ENCODE measurements at regions not wholly inside any gene's neighbourhood (a gene's known extent, or its start where the extent isn't known, plus 50 kb on each side); places are given as distances from the start of the nearest gene placed in this dataset.

GRCh38 chr1:186620566-186621350, 59.5 kb downstream of the PTGS2 start:
- Histone ChIP-seq H3K27me3 (ENCODE audit: control insufficient read depth in 1 of 2, insufficient read depth in 2 of 2, low read length in 2 of 2) (no peaks in the 10 kb centered on the region), H3K4me1 (ENCODE audit: control insufficient read depth in 1 of 2, insufficient read depth in 2 of 2, low read length in 2 of 2) (peaks cover 0 to 5% of the 10 kb centered on the region in 2 donors), H3K4me3 (ENCODE audit: low read depth in 1 of 2, low read length in 2 of 2) (no peak overlapping the region), H3K36me3 (ENCODE audit: control insufficient read depth in 1 of 2, insufficient read depth in 2 of 2, low read length in 2 of 2) (no peaks in the 10 kb centered on the region), H3K9me3 (ENCODE audit: control insufficient read depth in 1 of 2, low read length in 2 of 2) (no peaks in the 10 kb centered on the region), H3K27ac (ENCODE audit: low read depth, low read length) (no peak overlapping the region), H3K9ac (ENCODE audit: low read depth in 1 of 2, low read length in 2 of 2) (no peak overlapping the region)

GRCh38 chr1:186618401-186619170, 61.6 kb downstream of the PTGS2 start:
- H3K36me3 ChIP-seq (ENCODE audit: control insufficient read depth in 1 of 2, insufficient read depth in 2 of 2, low read length in 2 of 2): no peaks in the 10 kb centered on the region
- no peak overlapping the region for H3K27ac ChIP-seq (ENCODE audit: low read depth, low read length)
- peak overlapping the region; percentile 61 to 70 for H3K4me3 ChIP-seq (ENCODE audit: low read depth in 1 of 2, low read length in 2 of 2)
- no peaks in the 10 kb centered on the region for H3K27me3 ChIP-seq (ENCODE audit: control insufficient read depth in 1 of 2, insufficient read depth in 2 of 2, low read length in 2 of 2)
- H3K9me3 ChIP-seq (ENCODE audit: control insufficient read depth in 1 of 2, low read length in 2 of 2): no peaks in the 10 kb centered on the region
- H3K4me1 ChIP-seq (ENCODE audit: control insufficient read depth in 1 of 2, insufficient read depth in 2 of 2, low read length in 2 of 2): peaks cover 0 to 5% of the 10 kb centered on the region in 2 donors
- peak overlapping the region; percentile 18 to 29 for H3K9ac ChIP-seq (ENCODE audit: low read depth in 1 of 2, low read length in 2 of 2)

- no peak overlapping the region for H3K27ac ChIP-seq (ENCODE audit: low read depth, low read length)
Observed at GRCh38 chr1:186617926-186618325, 62.3 kb downstream of the PTGS2 start.

GRCh38 chr1:186616511-186616910, 63.7 kb downstream of the PTGS2 start:
- Histone ChIP-seq H3K27me3 (ENCODE audit: control insufficient read depth in 1 of 2, insufficient read depth in 2 of 2, low read length in 2 of 2) (no peaks in the 10 kb centered on the region), H3K27ac (ENCODE audit: low read depth, low read length) (no peak overlapping the region), H3K9ac (ENCODE audit: low read depth in 1 of 2, low read length in 2 of 2) (no peak overlapping the region), H3K36me3 (ENCODE audit: control insufficient read depth in 1 of 2, insufficient read depth in 2 of 2, low read length in 2 of 2) (no peaks in the 10 kb centered on the region), H3K9me3 (ENCODE audit: control insufficient read depth in 1 of 2, low read length in 2 of 2) (no peaks in the 10 kb centered on the region), H3K4me1 (ENCODE audit: control insufficient read depth in 1 of 2, insufficient read depth in 2 of 2, low read length in 2 of 2) (peaks cover 0 to 5% of the 10 kb centered on the region in 2 donors), H3K4me3 (ENCODE audit: low read depth in 1 of 2, low read length in 2 of 2) (no peak overlapping the region)

More at GRCh38 chr1:186617926-186618325, 62.3 kb downstream of the PTGS2 start:
- Histone ChIP-seq H3K9ac (ENCODE audit: low read depth in 1 of 2, low read length in 2 of 2) (no peak overlapping the region), H3K27me3 (ENCODE audit: control insufficient read depth in 1 of 2, insufficient read depth in 2 of 2, low read length in 2 of 2) (no peaks in the 10 kb centered on the region), H3K4me1 (ENCODE audit: control insufficient read depth in 1 of 2, insufficient read depth in 2 of 2, low read length in 2 of 2) (peaks cover 0 to 5% of the 10 kb centered on the region in 2 donors), H3K4me3 (ENCODE audit: low read depth in 1 of 2, low read length in 2 of 2) (peak overlapping the region; percentile 20 to 70), H3K36me3 (ENCODE audit: control insufficient read depth in 1 of 2, insufficient read depth in 2 of 2, low read length in 2 of 2) (no peaks in the 10 kb centered on the region), H3K9me3 (ENCODE audit: control insufficient read depth in 1 of 2, low read length in 2 of 2) (no peaks in the 10 kb centered on the region)

- Histone ChIP-seq H3K4me1 (ENCODE audit: control insufficient read depth in 1 of 2, insufficient read depth in 2 of 2, low read length in 2 of 2) (peaks cover 0 to 5% of the 10 kb centered on the region in 2 donors), H3K9ac (ENCODE audit: low read depth in 1 of 2, low read length in 2 of 2) (no peak overlapping the region), H3K27me3 (ENCODE audit: control insufficient read depth in 1 of 2, insufficient read depth in 2 of 2, low read length in 2 of 2) (no peaks in the 10 kb centered on the region), H3K27ac (ENCODE audit: low read depth, low read length) (no peak overlapping the region), H3K4me3 (ENCODE audit: low read depth in 1 of 2, low read length in 2 of 2) (no peak overlapping the region), H3K36me3 (ENCODE audit: control insufficient read depth in 1 of 2, insufficient read depth in 2 of 2, low read length in 2 of 2) (no peaks in the 10 kb centered on the region), H3K9me3 (ENCODE audit: control insufficient read depth in 1 of 2, low read length in 2 of 2) (no peaks in the 10 kb centered on the region)
Observed at GRCh38 chr1:186615332-186615731, 64.9 kb downstream of the PTGS2 start.

- Histone ChIP-seq H3K36me3 (ENCODE audit: control insufficient read depth in 1 of 2, insufficient read depth in 2 of 2, low read length in 2 of 2) (no peaks in the 10 kb centered on the region), H3K9ac (ENCODE audit: low read depth in 1 of 2, low read length in 2 of 2) (no peak overlapping the region), H3K4me1 (ENCODE audit: control insufficient read depth in 1 of 2, insufficient read depth in 2 of 2, low read length in 2 of 2) (no peaks in the 10 kb centered on the region), H3K9me3 (ENCODE audit: control insufficient read depth in 1 of 2, low read length in 2 of 2) (no peaks in the 10 kb centered on the region), H3K27ac (ENCODE audit: low read depth, low read length) (no peak overlapping the region), H3K27me3 (ENCODE audit: control insufficient read depth in 1 of 2, insufficient read depth in 2 of 2, low read length in 2 of 2) (no peaks in the 10 kb centered on the region), H3K4me3 (ENCODE audit: low read depth in 1 of 2, low read length in 2 of 2) (no peak overlapping the region)
Observed at GRCh38 chr1:186611156-186611555, 69.1 kb downstream of the PTGS2 start.

- H3K4me1 ChIP-seq (ENCODE audit: control insufficient read depth in 1 of 2, insufficient read depth in 2 of 2, low read length in 2 of 2): no peaks in the 10 kb centered on the region
- H3K9me3 ChIP-seq (ENCODE audit: control insufficient read depth in 1 of 2, low read length in 2 of 2): no peaks in the 10 kb centered on the region
- no peaks in the 10 kb centered on the region for H3K36me3 ChIP-seq (ENCODE audit: control insufficient read depth in 1 of 2, insufficient read depth in 2 of 2, low read length in 2 of 2)
- no peaks in the 10 kb centered on the region for H3K27me3 ChIP-seq (ENCODE audit: control insufficient read depth in 1 of 2, insufficient read depth in 2 of 2, low read length in 2 of 2)
- no peak overlapping the region for H3K9ac ChIP-seq (ENCODE audit: low read depth in 1 of 2, low read length in 2 of 2)
- no peak overlapping the region for H3K27ac ChIP-seq (ENCODE audit: low read depth, low read length)
- H3K4me3 ChIP-seq (ENCODE audit: low read depth in 1 of 2, low read length in 2 of 2): no peak overlapping the region
Observed at GRCh38 chr1:186609183-186609582, 71.0 kb downstream of the PTGS2 start.

- H3K4me3 ChIP-seq (ENCODE audit: low read depth in 1 of 2, low read length in 2 of 2): no peak overlapping the region
- H3K9me3 ChIP-seq (ENCODE audit: control insufficient read depth in 1 of 2, low read length in 2 of 2): no peaks in the 10 kb centered on the region
- H3K36me3 ChIP-seq (ENCODE audit: control insufficient read depth in 1 of 2, insufficient read depth in 2 of 2, low read length in 2 of 2): no peaks in the 10 kb centered on the region
- H3K9ac ChIP-seq (ENCODE audit: low read depth in 1 of 2, low read length in 2 of 2): no peak overlapping the region
- no peak overlapping the region for H3K27ac ChIP-seq (ENCODE audit: low read depth, low read length)
- no peaks in the 10 kb centered on the region for H3K27me3 ChIP-seq (ENCODE audit: control insufficient read depth in 1 of 2, insufficient read depth in 2 of 2, low read length in 2 of 2)
- H3K4me1 ChIP-seq (ENCODE audit: control insufficient read depth in 1 of 2, insufficient read depth in 2 of 2, low read length in 2 of 2): no peaks in the 10 kb centered on the region
Observed at GRCh38 chr1:186605762-186606350, 74.4 kb downstream of the PTGS2 start.

GRCh38 chr1:186595969-186596368, 84.3 kb downstream of the PTGS2 start:
- Histone ChIP-seq H3K27me3 (ENCODE audit: control insufficient read depth in 1 of 2, insufficient read depth in 2 of 2, low read length in 2 of 2) (no peaks in the 10 kb centered on the region), H3K36me3 (ENCODE audit: control insufficient read depth in 1 of 2, insufficient read depth in 2 of 2, low read length in 2 of 2) (no peaks in the 10 kb centered on the region), H3K4me1 (ENCODE audit: control insufficient read depth in 1 of 2, insufficient read depth in 2 of 2, low read length in 2 of 2) (no peaks in the 10 kb centered on the region), H3K27ac (ENCODE audit: low read depth, low read length) (no peak overlapping the region), H3K4me3 (ENCODE audit: low read depth in 1 of 2, low read length in 2 of 2) (no peak overlapping the region), H3K9ac (ENCODE audit: low read depth in 1 of 2, low read length in 2 of 2) (no peak overlapping the region), H3K9me3 (ENCODE audit: control insufficient read depth in 1 of 2, low read length in 2 of 2) (no peaks in the 10 kb centered on the region)
